SU-DHL-6 (cell line): ENCODE measurements at regions not wholly inside any gene's neighbourhood (a gene's known extent, or its start where the extent isn't known, plus 50 kb on each side); places are given as distances from the start of the nearest gene placed in this dataset.

Experiments used
- H2AFZ ChIP-seq: fragments of 200-600 bp; sonication (generic); 2 replicates; pipeline ENCODE4 v1.6.1; 2014; ENCODE audit warnings: low read depth, mild to moderate bottlenecking, moderate library complexity, mixed read lengths, antibody characterized with exemption, low read length; ENCODE audit not compliant: severe bottlenecking
- H3F3A ChIP-seq: fragments of 200-600 bp; shearing (Covaris generic); 2 replicates; pipeline ENCODE4 v1.6.0; 2016; ENCODE audit warnings: antibody characterized with exemption, mild to moderate bottlenecking; ENCODE audit not compliant: insufficient read depth
- H3K27ac ChIP-seq: fragments of 200-600 bp; sonication (generic); 2 replicates; pipeline ENCODE4 v1.5.1; 2016; ENCODE audit warnings: low read depth, mild to moderate bottlenecking, low read length, moderate library complexity, mixed read lengths
- H3K27me3 ChIP-seq: fragments of 200-600 bp; sonication (generic), shearing (Covaris generic); 2 replicates; pipeline ENCODE4 v1.6.0; 2014; ENCODE audit warnings: mild to moderate bottlenecking, low read length
- H3K36me3 ChIP-seq: fragments of 200-600 bp; sonication (generic); 2 replicates; pipeline ENCODE4 v1.6.1; 2014; ENCODE audit warnings: mild to moderate bottlenecking, low read length, mixed read lengths
- H3K4me2 ChIP-seq: fragments of 300-600, 200-600 bp; shearing (Covaris generic), sonication (generic); 2 replicates; pipeline ENCODE4 v1.6.0; 2014; ENCODE audit warnings: low read length, low read depth, mild to moderate bottlenecking; ENCODE audit not compliant: poor library complexity, severe bottlenecking
- H3K4me3 ChIP-seq: fragments of 200-600 bp; sonication (generic); 2 replicates; pipeline ENCODE4 v1.5.1; 2014; ENCODE audit warnings: antibody characterized with exemption, low read length, mild to moderate bottlenecking, mixed read lengths; ENCODE audit not compliant: insufficient read depth, poor library complexity, severe bottlenecking
- H3K79me2 ChIP-seq: fragments of 200-600 bp; sonication (generic); 2 replicates; pipeline ENCODE4 v1.6.1; 2014; ENCODE audit warnings: mild to moderate bottlenecking, low read length, moderate library complexity; ENCODE audit not compliant: insufficient read depth
- H3K9ac ChIP-seq: fragments of 200-600 bp; sonication (generic); 2 replicates; pipeline ENCODE4 v1.7.0; 2014; ENCODE audit warnings: mild to moderate bottlenecking, low read length
- H3K9me2 ChIP-seq: fragments of 200-600 bp; sonication (generic); replicated peaks from 2 replicates; pipeline ENCODE4 v1.6.1; 2014; ENCODE audit warnings: low read length; ENCODE audit not compliant: insufficient read depth
- H3K9me3 ChIP-seq: fragments of 200-600 bp; sonication (generic); 2 replicates; pipeline ENCODE4 v1.6.1; 2014; ENCODE audit warnings: low read length, mixed read lengths; ENCODE audit not compliant: insufficient read depth
- H4K20me1 ChIP-seq: fragments of 200-600 bp; sonication (generic); 2 replicates; pipeline ENCODE4 v1.6.1; 2014; ENCODE audit warnings: low read depth, mild to moderate bottlenecking, antibody characterized with exemption, low read length, moderate library complexity, mixed read lengths
- EZH2phosphoT487 ChIP-seq: fragments of 200-600 bp; sonication (generic), shearing (Covaris generic); conservative IDR thresholded peaks from 2 replicates; pipeline ENCODE4 v1.6.1; 2018; ENCODE audit warnings: mild to moderate bottlenecking, antibody characterized with exemption, low read length, moderate library complexity, mixed read lengths
- TF ChIP-seq, protein P1 (sequence below): fragments of 200-600 bp; sonication (generic); IDR thresholded peaks from one replicate; pipeline ENCODE4 v1.5.1; 2017; ENCODE audit warnings: antibody characterized with exemption, mild to moderate bottlenecking, low read length, moderate library complexity; ENCODE audit not compliant: insufficient read depth, poor library complexity, severe bottlenecking

DNA sequence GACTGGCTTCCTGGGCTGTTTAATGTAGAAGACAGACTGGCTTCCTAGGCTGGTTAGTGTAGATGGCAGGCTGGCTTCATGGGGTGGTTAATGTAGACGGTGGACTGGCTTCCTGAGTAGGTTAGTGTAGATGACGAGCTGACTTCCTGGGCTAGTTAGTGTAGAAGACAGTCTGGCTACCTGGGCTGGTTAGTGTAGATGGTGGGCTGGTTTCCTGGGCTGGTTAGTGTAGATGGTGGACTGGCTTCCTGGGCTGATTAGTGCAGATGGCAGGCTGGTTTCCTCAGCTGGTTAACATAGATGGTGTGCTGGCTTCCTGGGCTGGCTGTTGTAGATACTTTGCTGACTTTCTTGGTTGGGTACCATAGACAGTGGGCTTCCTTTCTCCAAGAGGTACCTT, 122.9 kb upstream of the PPP2R2D start:
- Histone ChIP-seq H3K36me3 (no peaks in the 10 kb centered on the region), H3K4me2 (no peak overlapping the region), H3K79me2 (no peaks in the 10 kb centered on the region), H4K20me1 (no peaks in the 10 kb centered on the region), H3K9me2 (no peaks in the 10 kb centered on the region), H3K4me3 (no peak overlapping the region), H3K9ac (no peak overlapping the region), H3K27ac (no peak overlapping the region), H3K27me3 (no peaks in the 10 kb centered on the region), H3K9me3 (peaks cover 21% of the 10 kb centered on the region), H3F3A (no peaks in the 10 kb centered on the region), H2AFZ (no peak overlapping the region)
- TF ChIP-seq EZH2phosphoT487: no peak
- TF ChIP-seq, protein P1, sequence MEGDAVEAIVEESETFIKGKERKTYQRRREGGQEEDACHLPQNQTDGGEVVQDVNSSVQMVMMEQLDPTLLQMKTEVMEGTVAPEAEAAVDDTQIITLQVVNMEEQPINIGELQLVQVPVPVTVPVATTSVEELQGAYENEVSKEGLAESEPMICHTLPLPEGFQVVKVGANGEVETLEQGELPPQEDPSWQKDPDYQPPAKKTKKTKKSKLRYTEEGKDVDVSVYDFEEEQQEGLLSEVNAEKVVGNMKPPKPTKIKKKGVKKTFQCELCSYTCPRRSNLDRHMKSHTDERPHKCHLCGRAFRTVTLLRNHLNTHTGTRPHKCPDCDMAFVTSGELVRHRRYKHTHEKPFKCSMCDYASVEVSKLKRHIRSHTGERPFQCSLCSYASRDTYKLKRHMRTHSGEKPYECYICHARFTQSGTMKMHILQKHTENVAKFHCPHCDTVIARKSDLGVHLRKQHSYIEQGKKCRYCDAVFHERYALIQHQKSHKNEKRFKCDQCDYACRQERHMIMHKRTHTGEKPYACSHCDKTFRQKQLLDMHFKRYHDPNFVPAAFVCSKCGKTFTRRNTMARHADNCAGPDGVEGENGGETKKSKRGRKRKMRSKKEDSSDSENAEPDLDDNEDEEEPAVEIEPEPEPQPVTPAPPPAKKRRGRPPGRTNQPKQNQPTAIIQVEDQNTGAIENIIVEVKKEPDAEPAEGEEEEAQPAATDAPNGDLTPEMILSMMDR: no peak

DNA sequence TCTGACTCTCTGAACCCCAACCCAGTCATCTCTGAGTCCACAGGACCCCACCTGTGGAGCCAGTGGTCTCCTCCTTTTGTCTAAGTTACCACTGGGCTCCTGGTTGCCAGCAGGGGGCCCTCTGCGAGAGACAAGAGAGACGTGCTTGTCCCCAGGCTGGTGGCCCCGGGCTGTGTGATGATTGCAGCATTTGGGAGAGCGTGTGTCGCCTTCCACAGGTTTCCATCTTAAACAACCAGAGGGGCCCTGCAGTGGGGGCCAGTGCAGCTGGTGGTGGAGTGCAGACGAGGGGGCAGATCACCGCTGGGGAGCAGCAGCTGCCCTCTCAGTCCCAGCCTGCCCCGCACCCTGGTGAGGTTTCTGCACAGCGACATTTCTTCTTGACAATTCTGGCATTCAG, 122.4 kb upstream of the PPP2R2D start:
- Histone ChIP-seq H3K4me2 (no peak overlapping the region), H3K79me2 (no peaks in the 10 kb centered on the region), H3K9me2 (no peaks in the 10 kb centered on the region), H3K27me3 (no peaks in the 10 kb centered on the region), H3K36me3 (no peaks in the 10 kb centered on the region), H3K27ac (no peak overlapping the region), H3K9ac (no peak overlapping the region), H3K4me3 (no peak overlapping the region), H4K20me1 (no peaks in the 10 kb centered on the region), H3F3A (no peaks in the 10 kb centered on the region), H3K9me3 (peaks cover 21% of the 10 kb centered on the region), H2AFZ (no peak overlapping the region)
- no peak for TF ChIP-seq EZH2phosphoT487
- TF ChIP-seq, protein P1: no peak

DNA sequence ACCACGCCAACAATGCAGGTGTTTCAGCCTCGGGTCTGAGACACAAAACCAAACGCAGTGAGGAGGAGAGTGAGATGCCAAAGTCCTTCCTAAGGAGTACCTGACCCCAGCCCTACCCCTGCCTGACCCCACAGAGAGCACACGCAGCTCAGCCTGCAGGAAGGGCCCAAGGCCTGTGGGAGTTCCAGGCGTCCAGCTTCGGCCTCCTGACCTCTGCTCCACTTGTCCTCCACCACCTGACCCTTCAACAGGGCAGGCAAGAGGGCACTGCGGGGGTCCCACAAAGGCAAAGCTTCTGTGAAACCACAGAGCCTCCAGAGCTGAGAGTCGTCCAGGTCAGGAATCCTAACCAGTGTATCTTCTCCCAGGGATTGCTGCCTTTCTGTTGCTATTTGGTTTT, 122.0 kb upstream of the PPP2R2D start:
- H3K4me2 ChIP-seq: no peak overlapping the region
- no peaks in the 10 kb centered on the region for H3K36me3 ChIP-seq
- H3K27ac ChIP-seq: no peak overlapping the region
- no peaks in the 10 kb centered on the region for H3F3A ChIP-seq
- H3K4me3 ChIP-seq: no peak overlapping the region
- no peaks in the 10 kb centered on the region for H3K9me2 ChIP-seq
- no peak overlapping the region for H3K9ac ChIP-seq
- H4K20me1 ChIP-seq: no peaks in the 10 kb centered on the region
- H3K27me3 ChIP-seq: no peaks in the 10 kb centered on the region
- TF ChIP-seq EZH2phosphoT487: no peak
- TF ChIP-seq, protein P1: no peak
- H2AFZ ChIP-seq: no peak overlapping the region
- no peaks in the 10 kb centered on the region for H3K79me2 ChIP-seq
- peaks cover 21% of the 10 kb centered on the region for H3K9me3 ChIP-seq
